ACC112 (cell line): ENCODE measurements at regions not wholly inside any gene's neighbourhood (a gene's known extent, or its start where the extent isn't known, plus 50 kb on each side); places are given as distances from the start of the nearest gene placed in this dataset.
"Not testable (repeated sequence)": the region's sequence is repeated elsewhere in the genome, so short reads cannot be mapped to it uniquely, and the experiment has no call there.

Experiments used
- H2AFZ ChIP-seq: fragments of 200-600 bp; sonication (generic); one replicate; pipeline ENCODE4 v1.6.0; 2017; ENCODE audit warnings: antibody characterized with exemption, low read length; ENCODE audit not compliant: unreplicated experiment
- H3K27ac ChIP-seq: fragments of 200-600 bp; sonication (generic); 2 replicates; pipeline ENCODE4 v1.5.1; 2014; ENCODE audit warnings: low read depth, mild to moderate bottlenecking, antibody characterized with exemption, low read length, moderate library complexity
- H3K27me3 ChIP-seq: fragments of 200-600 bp; sonication (generic); 2 replicates; pipeline ENCODE4 v1.6.1; 2014; ENCODE audit warnings: mild to moderate bottlenecking, antibody characterized with exemption, low read length, moderate library complexity, mixed read lengths; ENCODE audit not compliant: insufficient read depth
- H3K36me3 ChIP-seq: fragments of 200-600 bp; sonication (generic); 2 replicates; pipeline ENCODE4 v1.6.1; 2016; ENCODE audit warnings: mild to moderate bottlenecking, antibody characterized with exemption, low read length, moderate library complexity, mixed read lengths; ENCODE audit not compliant: insufficient read depth
- H3K4me1 ChIP-seq: fragments of 200-600 bp; sonication (generic); one replicate; pipeline ENCODE4 v1.6.1; 2016; ENCODE audit warnings: low read length, mixed read lengths; ENCODE audit not compliant: insufficient read depth, unreplicated experiment, control insufficient read depth
- H3K4me3 ChIP-seq: fragments of 200-600 bp; sonication (generic); 2 replicates; pipeline ENCODE4 v1.5.1; 2014; ENCODE audit warnings: mild to moderate bottlenecking, low read depth, low read length
- H3K79me2 ChIP-seq: fragments of 200-600 bp; sonication (generic); one replicate; pipeline ENCODE4 v1.6.0; 2016; ENCODE audit warnings: low read length; ENCODE audit not compliant: control insufficient read depth, unreplicated experiment, insufficient read depth

- not testable (repeated sequence) for H3K27ac ChIP-seq, H3K27me3 ChIP-seq, H2AFZ ChIP-seq, H3K4me3 ChIP-seq, H3K4me1 ChIP-seq, H3K79me2 ChIP-seq, H3K36me3 ChIP-seq
These were observed 112.2 kb upstream of the PPP2R3B start for GRCh38 chrX:498901-499300.

- H3K36me3 ChIP-seq, result no peaks in the 10 kb centered on the region
- H3K4me1 ChIP-seq, result no peaks in the 10 kb centered on the region
- H3K4me3 ChIP-seq, result no peak overlapping the region
- peaks cover 3% of the 10 kb centered on the region; the same call in 1 of the 2 replicates for H3K27me3 ChIP-seq
- H2AFZ ChIP-seq, result no peak overlapping the region
- H3K27ac ChIP-seq, result no peak overlapping the region
- no peaks in the 10 kb centered on the region for H3K79me2 ChIP-seq
These were observed 113.2 kb upstream of the PPP2R3B start for GRCh38 chrX:499870-500364.

- Histone ChIP-seq H3K79me2 (no peaks in the 10 kb centered on the region), H2AFZ (no peak overlapping the region), H3K4me3 (no peak overlapping the region)
These were observed 113.8 kb upstream of the PPP2R3B start for GRCh38 chrX:500481-501010.

GRCh38 chrX:506341-506740 is 119.6 kb upstream of the PPP2R3B start:
- H3K27me3 ChIP-seq, result no peaks in the 10 kb centered on the region
- H3K4me3 ChIP-seq, result no peak overlapping the region
- H3K4me1 ChIP-seq, result no peaks in the 10 kb centered on the region
- no peaks in the 10 kb centered on the region for H3K79me2 ChIP-seq
- H2AFZ ChIP-seq, result no peak overlapping the region
- no peak overlapping the region for H3K27ac ChIP-seq
- no peaks in the 10 kb centered on the region for H3K36me3 ChIP-seq

More at GRCh38 chrX:500481-501010, 113.8 kb upstream of the PPP2R3B start:
- no peaks in the 10 kb centered on the region for H3K36me3 ChIP-seq
- H3K27ac ChIP-seq, result no peak overlapping the region
- no peaks in the 10 kb centered on the region for H3K4me1 ChIP-seq
- H3K27me3 ChIP-seq, result peaks cover 3% of the 10 kb centered on the region; the same call in 1 of the 2 replicates

GRCh38 chrX:508163-508562 is 121.5 kb upstream of the PPP2R3B start:
- Histone ChIP-seq H3K27me3 (no peaks in the 10 kb centered on the region), H2AFZ (no peak overlapping the region), H3K4me3 (no peak overlapping the region), H3K4me1 (no peaks in the 10 kb centered on the region), H3K79me2 (no peaks in the 10 kb centered on the region), H3K36me3 (no peaks in the 10 kb centered on the region), H3K27ac (no peak overlapping the region)

- H2AFZ ChIP-seq, H3K79me2 ChIP-seq, H3K27ac ChIP-seq, H3K36me3 ChIP-seq, H3K4me3 ChIP-seq, H3K4me1 ChIP-seq, H3K27me3 ChIP-seq: not testable (repeated sequence)
These were observed 121.8 kb upstream of the SHOX start for GRCh38 chrX:508821-509220.

- H3K4me1 ChIP-seq, H3K4me3 ChIP-seq, H2AFZ ChIP-seq, H3K36me3 ChIP-seq, H3K79me2 ChIP-seq, H3K27me3 ChIP-seq, H3K27ac ChIP-seq: not testable (repeated sequence)
These were observed 119.5 kb upstream of the SHOX start for GRCh38 chrX:511089-511488.

- Histone ChIP-seq H3K27me3 (no peaks in the 10 kb centered on the region), H3K27ac (no peak overlapping the region), H3K4me3 (no peak overlapping the region), H3K79me2 (no peaks in the 10 kb centered on the region), H3K4me1 (no peaks in the 10 kb centered on the region), H2AFZ (no peak overlapping the region), H3K36me3 (no peaks in the 10 kb centered on the region)
These were observed 112.3 kb upstream of the SHOX start for GRCh38 chrX:518319-518718.

GRCh38 chrX:519741-520140 is 110.8 kb upstream of the SHOX start:
- H3K79me2 ChIP-seq, result no peaks in the 10 kb centered on the region
- no peak overlapping the region for H3K27ac ChIP-seq
- H3K4me1 ChIP-seq, result no peaks in the 10 kb centered on the region
- H2AFZ ChIP-seq, result no peak overlapping the region
- no peak overlapping the region for H3K4me3 ChIP-seq
- no peaks in the 10 kb centered on the region for H3K36me3 ChIP-seq
- no peaks in the 10 kb centered on the region for H3K27me3 ChIP-seq

GRCh38 chrX:522456-522855 is 108.1 kb upstream of the SHOX start:
- Histone ChIP-seq H3K27me3 (no peaks in the 10 kb centered on the region), H3K4me1 (no peaks in the 10 kb centered on the region), H2AFZ (no peak overlapping the region), H3K4me3 (no peak overlapping the region), H3K27ac (no peak overlapping the region), H3K36me3 (no peaks in the 10 kb centered on the region), H3K79me2 (no peaks in the 10 kb centered on the region)

GRCh38 chrX:525134-525533 is 105.5 kb upstream of the SHOX start:
- Histone ChIP-seq H3K79me2 (no peaks in the 10 kb centered on the region), H3K4me1 (no peaks in the 10 kb centered on the region), H2AFZ (no peak overlapping the region), H3K36me3 (no peaks in the 10 kb centered on the region), H3K27me3 (no peaks in the 10 kb centered on the region), H3K27ac (no peak overlapping the region), H3K4me3 (no peak overlapping the region)
